ENCODE measurements at regions not wholly inside any gene's neighbourhood (a gene's known extent, or its start where the extent isn't known, plus 50 kb on each side); places are given as distances from the start of the nearest gene placed in this dataset.

- Histone ChIP-seq H3K4me1 (ENCODE audit: low read depth, poor library complexity, severe bottlenecking) (no peaks in the 10 kb centered on the region), H3K79me2 (ENCODE audit: insufficient read depth, low read depth) (no peaks in the 10 kb centered on the region), H3K36me3 (ENCODE audit: insufficient read depth) (no peaks in the 10 kb centered on the region), H4K20me1 (ENCODE audit: insufficient read depth) (no peaks in the 10 kb centered on the region), H3K27ac (no peak overlapping the region), H3K9ac (no peak overlapping the region), H3K4me2 (no peak overlapping the region), H3K4me3 (IDR thresholded peaks at IDR 0.05; ENCODE audit: insufficient read depth, low read depth, low read length) (no peak overlapping the region), H2AFZ (ENCODE audit: low read depth) (no peak overlapping the region), H3K27me3 (ENCODE audit: insufficient read depth, low read depth) (no peaks in the 10 kb centered on the region)
- TF ChIP-seq CTCF (conservative IDR thresholded peaks at IDR 0.05; ENCODE audit: low read depth, low read length), result no peak
Observed at GRCh38 chr3:117217355-117217754, 507.8 kb downstream of the TUSC7 start.

- H3K4me2 ChIP-seq, result no peak overlapping the region
- no peaks in the 10 kb centered on the region for H3K27me3 ChIP-seq (ENCODE audit: insufficient read depth, low read depth)
- H3K4me1 ChIP-seq (ENCODE audit: low read depth, poor library complexity, severe bottlenecking), result no peaks in the 10 kb centered on the region
- no peak overlapping the region for H3K27ac ChIP-seq
- no peak overlapping the region for H3K9ac ChIP-seq
- no peak for TF ChIP-seq CTCF (conservative IDR thresholded peaks at IDR 0.05; ENCODE audit: low read depth, low read length)
- no peak overlapping the region for H2AFZ ChIP-seq (ENCODE audit: low read depth)
- no peaks in the 10 kb centered on the region for H3K79me2 ChIP-seq (ENCODE audit: insufficient read depth, low read depth)
- H3K4me3 ChIP-seq (IDR thresholded peaks at IDR 0.05; ENCODE audit: insufficient read depth, low read depth, low read length), result no peak overlapping the region
- no peaks in the 10 kb centered on the region for H4K20me1 ChIP-seq (ENCODE audit: insufficient read depth)
- no peaks in the 10 kb centered on the region for H3K36me3 ChIP-seq (ENCODE audit: insufficient read depth)
Observed at GRCh38 chr3:117217760-117218316, 508.3 kb downstream of the TUSC7 start.

- no peak for TF ChIP-seq CTCF (conservative IDR thresholded peaks at IDR 0.05; ENCODE audit: low read depth, low read length)
- H3K36me3 ChIP-seq (ENCODE audit: insufficient read depth), result no peaks in the 10 kb centered on the region
- H3K9ac ChIP-seq, result no peak overlapping the region
- H3K4me3 ChIP-seq (IDR thresholded peaks at IDR 0.05; ENCODE audit: insufficient read depth, low read depth, low read length), result no peak overlapping the region
- H3K4me1 ChIP-seq (ENCODE audit: low read depth, poor library complexity, severe bottlenecking), result no peaks in the 10 kb centered on the region
- no peak overlapping the region for H2AFZ ChIP-seq (ENCODE audit: low read depth)
- no peak overlapping the region for H3K27ac ChIP-seq
- no peaks in the 10 kb centered on the region for H3K79me2 ChIP-seq (ENCODE audit: insufficient read depth, low read depth)
- no peaks in the 10 kb centered on the region for H4K20me1 ChIP-seq (ENCODE audit: insufficient read depth)
- H3K4me2 ChIP-seq, result no peak overlapping the region
- H3K27me3 ChIP-seq (ENCODE audit: insufficient read depth, low read depth), result no peaks in the 10 kb centered on the region
Observed at GRCh38 chr3:117218641-117219048, 509.1 kb downstream of the TUSC7 start.

- Histone ChIP-seq H3K4me2 (no peak overlapping the region), H3K4me1 (ENCODE audit: low read depth, poor library complexity, severe bottlenecking) (no peaks in the 10 kb centered on the region), H3K27me3 (ENCODE audit: insufficient read depth, low read depth) (no peaks in the 10 kb centered on the region), H4K20me1 (ENCODE audit: insufficient read depth) (no peaks in the 10 kb centered on the region), H3K36me3 (ENCODE audit: insufficient read depth) (no peaks in the 10 kb centered on the region), H3K4me3 (IDR thresholded peaks at IDR 0.05; ENCODE audit: insufficient read depth, low read depth, low read length) (no peak overlapping the region), H3K27ac (no peak overlapping the region), H2AFZ (ENCODE audit: low read depth) (no peak overlapping the region), H3K9ac (no peak overlapping the region), H3K79me2 (ENCODE audit: insufficient read depth, low read depth) (no peaks in the 10 kb centered on the region)
- no peak for TF ChIP-seq CTCF (conservative IDR thresholded peaks at IDR 0.05; ENCODE audit: low read depth, low read length)
Observed at GRCh38 chr3:117219296-117219695, 509.7 kb downstream of the TUSC7 start.

All from KMS-11 (cell line).